GM12864 (cell line): ENCODE measurements at regions not wholly inside any gene's neighbourhood (a gene's known extent, or its start where the extent isn't known, plus 50 kb on each side); places are given as distances from the start of the nearest gene placed in this dataset.
"Not testable (repeated sequence)": the region's sequence is repeated elsewhere in the genome, so short reads cannot be mapped to it uniquely, and the experiment has no call there.

ENCODE experiments used
- DNase-seq: peaks from one replicate; pipeline ENCODE4 v3.0.0-alpha.2; 2011; ENCODE audit warnings: low read depth
- H3K4me3 ChIP-seq: 2 replicates; pipeline ENCODE4 v1.5.1; 2011; ENCODE audit warnings: mild to moderate bottlenecking, low read depth, low read length, control low read depth
- CTCF ChIP-seq: IDR thresholded peaks from 2 replicates; pipeline ENCODE4 v1.5.1; 2011; ENCODE audit warnings: low read depth, mild to moderate bottlenecking, moderate library complexity, low read length, control low read depth, inconsistent platforms; ENCODE audit errors: missing control alignments

GRCh38 chr1:245014247-245015029, 140.3 kb upstream of the KIF26B start:
- H3K4me3 ChIP-seq = no peak overlapping the region
- DNase-seq = no peak
- TF ChIP-seq CTCF = no peak

GRCh38 chr1:245010018-245010614, 144.7 kb upstream of the KIF26B start:
- no peak overlapping the region for H3K4me3 ChIP-seq
- no peak for TF ChIP-seq CTCF
- DNase-seq = no peak

GRCh38 chr1:245008761-245009160, 144.4 kb upstream of the HNRNPU start:
- no peak for TF ChIP-seq CTCF
- no peak overlapping the region for H3K4me3 ChIP-seq
- DNase-seq = no peak

- no peak for TF ChIP-seq CTCF
- H3K4me3 ChIP-seq = no peak overlapping the region
- DNase-seq = no peak
Measured at GRCh38 chr1:245007852-245008251, 143.5 kb upstream of the HNRNPU start.

GRCh38 chr1:245003246-245003645, 138.9 kb upstream of the HNRNPU start:
- no peak for DNase-seq
- TF ChIP-seq CTCF = no peak
- H3K4me3 ChIP-seq = no peak overlapping the region

- no peak for DNase-seq
- TF ChIP-seq CTCF = no peak
- H3K4me3 ChIP-seq = no peak overlapping the region
Measured at GRCh38 chr1:245001252-245001651, 136.9 kb upstream of the HNRNPU start.

- no peak for TF ChIP-seq CTCF
- no peak overlapping the region for H3K4me3 ChIP-seq
- DNase-seq = no peak
Measured at GRCh38 chr1:245000872-245001188, 136.5 kb upstream of the HNRNPU start.

- not testable (repeated sequence) for H3K4me3 ChIP-seq, DNase-seq
Measured at GRCh38 chr1:244999644-245000043, 135.3 kb upstream of the HNRNPU start.
